Stomach (tissue), 8 donors: ENCODE measurements at regions not wholly inside any gene's neighbourhood (a gene's known extent, or its start where the extent isn't known, plus 50 kb on each side); places are given as distances from the start of the nearest gene placed in this dataset.

ENCODE experiments used
- DNase-seq, 2 donors: peaks; one replicate each; pipeline versions ENCODE4 v3.0.0 to v3.0.0-alpha.2; 2013 to 2019
- H3K27ac ChIP-seq, 5 donors: fragments of 200-600 bp in 4 of 5; sonication (generic) in 4 of 5; one replicate each; pipeline ENCODE4 v1.5.1; 2013 to 2019; ENCODE audit warnings: mild to moderate bottlenecking in 1 of 5, moderate library complexity in 1 of 5
- H3K27me3 ChIP-seq, 3 donors: fragments of 200-600 bp; sonication (generic); one replicate each; pipeline ENCODE4 v1.5.1; 2017 to 2019; ENCODE audit warnings: mixed run types in 1 of 3
- H3K36me3 ChIP-seq, 4 donors: fragments of 200-600 bp; sonication (generic); 1 replicate in 3 of 4; 2 replicates in 1 of 4; pipeline ENCODE4 v1.5.1; 2016 to 2019
- H3K4me1 ChIP-seq, 4 donors: fragments of 200-600 bp; sonication (generic); one replicate each; pipeline ENCODE4 v1.5.1; 2016 to 2019
- H3K4me3 ChIP-seq, 4 donors: fragments of 200-600 bp; sonication (generic) in 3 of 4; one replicate each; pipeline ENCODE4 v1.5.1; 2016 to 2019; ENCODE audit warnings: mild to moderate bottlenecking in 1 of 4
- H3K9me3 ChIP-seq, 4 donors: fragments of 200-600 bp; sonication (generic); one replicate each; pipeline ENCODE4 v1.5.1; 2016 to 2019
- CTCF ChIP-seq, 7 experiments: fragments of 450-650 bp in 4 of 7; fragments of 200-600 bp in 3 of 7; sonication (generic) in 3 of 7; IDR thresholded peaks; one replicate each; pipeline ENCODE4 v1.5.1; 2016 to 2019; ENCODE audit warnings: antibody characterized with exemption in 7 of 7, control low read depth in 2 of 7, mild to moderate bottlenecking in 1 of 7
- EP300 ChIP-seq: sonication (generic); formaldehyde crosslinking; IDR thresholded peaks from one replicate; pipeline ENCODE4 v1.6.1; 2017; ENCODE audit warnings: antibody characterized with exemption
- POLR2A ChIP-seq, 4 donors: fragments of 450-650 bp; IDR thresholded peaks; one replicate each; pipeline ENCODE4 v1.6.1; 2016; ENCODE audit warnings: antibody characterized with exemption in 4 of 4, control low read depth in 2 of 4, mild to moderate bottlenecking in 1 of 4, moderate library complexity in 1 of 4
- POLR2AphosphoS5 ChIP-seq, 3 donors: sonication (generic); formaldehyde crosslinking; IDR thresholded peaks; one replicate each; pipeline ENCODE4 v1.6.1; 2016; ENCODE audit warnings: antibody characterized with exemption in 3 of 3
- WGBS, 5 donors: extraction: QIAGEN DNeasy Blood & Tissue Kit in 3 of 5; methylation state at CpG; one replicate each; pipeline versions ENCODE4 v1.1.5 to v1.1.7; 2013 to 2018; 5-methylcytosine and 5-hydroxymethylcytosine counted together
- intact Hi-C: fragments of 100-400 bp; cut with DNase I; formaldehyde crosslinking; loops from one replicate; pipeline ENCODE4 v1.15.1; 2023; ENCODE audit warnings: low total_unique reads
- donor health status: healthy with polysubstance abuse.
- donor health status: Bipolar disorder and iron deficiency.
- donor health status: healthy.

GRCh38 chr20:12788632-12789299, 220.0 kb upstream of the SPTLC3 start:
- 70 to 81% (median 78%) methylated on average over 8 of the region's 8 CpGs for WGBS, 5 donors
- H3K9me3 ChIP-seq, result no peaks in the 10 kb centered on the region
- no peaks in the 10 kb centered on the region for H3K4me1 ChIP-seq
- intact Hi-C loops, result no loop called here
- TF ChIP-seq POLR2A (IDR thresholded peaks at IDR 0.05), result no peak
- DNase-seq, result no peak
- H3K36me3 ChIP-seq, result no peaks in the 10 kb centered on the region
- no peak overlapping the region for H3K27ac ChIP-seq
- no peaks in the 10 kb centered on the region for H3K27me3 ChIP-seq
- no peak overlapping the region for H3K4me3 ChIP-seq

- 68 to 85% (median 83%) methylated on average over 1 of the region's 1 CpG for WGBS, 5 donors
- Histone ChIP-seq H3K4me3 (no peak overlapping the region), H3K4me1 (no peaks in the 10 kb centered on the region), H3K27ac (no peak overlapping the region), H3K27me3 (no peaks in the 10 kb centered on the region), H3K36me3 (no peaks in the 10 kb centered on the region), H3K9me3 (no peaks in the 10 kb centered on the region)
- intact Hi-C loops, result no loop called here
- TF ChIP-seq EP300 (no peak), POLR2AphosphoS5 (IDR thresholded peaks at IDR 0.05) (no peak), POLR2A (IDR thresholded peaks at IDR 0.05) (no peak), CTCF (IDR thresholded peaks at IDR 0.05) (no peak)
- no peak for DNase-seq
These were observed 217.9 kb upstream of the SPTLC3 start for GRCh38 chr20:12790859-12791258.

GRCh38 chr20:12798286-12798685, 210.5 kb upstream of the SPTLC3 start:
- H3K9me3 ChIP-seq, result no peaks in the 10 kb centered on the region
- H3K4me3 ChIP-seq, result no peak overlapping the region
- no peaks in the 10 kb centered on the region for H3K27me3 ChIP-seq
- no peaks in the 10 kb centered on the region for H3K36me3 ChIP-seq
- no peak for DNase-seq
- no peaks in the 10 kb centered on the region for H3K4me1 ChIP-seq
- 40 to 56% (median 47%) methylated on average over 4 of the region's 4 CpGs for WGBS, 5 donors
- no peak overlapping the region for H3K27ac ChIP-seq
- intact Hi-C loops, result no loop called here
- no peak for TF ChIP-seq POLR2AphosphoS5 (IDR thresholded peaks at IDR 0.05)
- no peak for TF ChIP-seq CTCF (IDR thresholded peaks at IDR 0.05)
- no peak for TF ChIP-seq POLR2A (IDR thresholded peaks at IDR 0.05)
- TF ChIP-seq EP300, result no peak

DNA sequence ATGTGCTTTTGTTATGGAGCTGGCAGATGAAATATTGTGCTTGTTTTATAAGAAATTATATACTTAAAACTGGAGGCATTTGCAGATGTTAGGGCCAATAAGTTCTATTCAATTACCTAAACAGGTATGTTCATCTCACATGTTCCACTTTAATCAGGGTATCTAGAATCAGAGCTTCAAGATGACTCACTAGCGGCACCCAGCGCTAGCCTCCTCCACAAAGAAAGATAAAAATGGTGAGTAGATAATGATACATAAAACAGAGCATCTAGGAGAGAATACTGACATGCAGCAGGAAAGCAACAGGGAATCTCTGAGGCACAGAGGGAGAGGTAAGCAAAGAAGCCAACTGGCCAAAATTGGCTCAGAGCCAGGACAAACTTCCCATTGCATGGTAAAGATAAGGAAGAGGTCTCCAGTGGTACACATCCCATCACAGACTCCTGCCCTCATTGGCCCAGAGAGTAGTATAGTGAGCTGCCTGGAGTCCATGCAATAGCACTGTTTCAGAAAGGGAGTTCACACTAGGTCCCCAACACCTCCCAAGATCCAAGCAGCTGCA, 200.7 kb upstream of the SPTLC3 start:
- Histone ChIP-seq H3K36me3 (no peaks in the 10 kb centered on the region), H3K4me1 (no peaks in the 10 kb centered on the region), H3K4me3 (no peak overlapping the region), H3K9me3 (peaks cover 0 to 20% (median 8%) of the 10 kb centered on the region in 4 donors), H3K27ac (no peak overlapping the region), H3K27me3 (no peaks in the 10 kb centered on the region)
- intact Hi-C loops, result no loop called here
- no peak for DNase-seq
- 90 to 98% (median 94%) methylated on average over 2 of the region's 2 CpGs for WGBS, 5 donors
- TF ChIP-seq POLR2AphosphoS5 (IDR thresholded peaks at IDR 0.05) (no peak), POLR2A (IDR thresholded peaks at IDR 0.05) (no peak), CTCF (IDR thresholded peaks at IDR 0.05) (no peak), EP300 (no peak)

- Histone ChIP-seq H3K4me3 (no peak overlapping the region), H3K9me3 (peaks cover 0 to 7% (median 2%) of the 10 kb centered on the region in 4 donors), H3K27me3 (no peaks in the 10 kb centered on the region), H3K4me1 (no peaks in the 10 kb centered on the region), H3K36me3 (no peaks in the 10 kb centered on the region), H3K27ac (no peak overlapping the region)
- 28 to 53% (median 47%) methylated on average over 2 of the region's 2 CpGs for WGBS, 5 donors
- intact Hi-C loops, result no loop called here
- peak in 1 of 2 donors; percentile 65 for DNase-seq
- no peak for TF ChIP-seq CTCF (IDR thresholded peaks at IDR 0.05)
- no peak for TF ChIP-seq POLR2AphosphoS5 (IDR thresholded peaks at IDR 0.05)
- no peak for TF ChIP-seq POLR2A (IDR thresholded peaks at IDR 0.05)
- no peak for TF ChIP-seq EP300
These were observed 193.5 kb upstream of the SPTLC3 start for GRCh38 chr20:12815231-12815768.
